Dendritic cell treated with granulocyte-macrophage colony-stimulating factor and Interleukin-4, amounts not matched to agents 40 ng/mL and 50 ng/mL, for 4 days (primary cell): ENCODE measurements at regions not wholly inside any gene's neighbourhood (a gene's known extent, or its start where the extent isn't known, plus 50 kb on each side); places are given as distances from the start of the nearest gene placed in this dataset.

Experiments
- H3K27ac Mint-ChIP-seq: one replicate; pipeline ENCODE4 v1.8.0; 2022; ENCODE audit warnings: mild to moderate bottlenecking, mixed read lengths
- H3K27me3 Mint-ChIP-seq: one replicate; pipeline ENCODE4 v1.8.0; 2022; ENCODE audit warnings: mild to moderate bottlenecking, mixed read lengths
- H3K36me3 Mint-ChIP-seq: one replicate; pipeline ENCODE4 v1.8.0; 2022; ENCODE audit warnings: low read depth, mixed read lengths
- H3K4me1 Mint-ChIP-seq: one replicate; pipeline ENCODE4 v1.8.0; 2022; ENCODE audit warnings: low read depth, mixed read lengths
- H3K4me3 Mint-ChIP-seq: one replicate; pipeline ENCODE4 v1.8.0; 2022; ENCODE audit warnings: mild to moderate bottlenecking, moderate library complexity, mixed read lengths
- H3K9me3 Mint-ChIP-seq: one replicate; pipeline ENCODE4 v1.8.0; 2022; ENCODE audit warnings: mixed read lengths
- intact Hi-C: fragments of 100-400 bp; cut with micrococcal nuclease; formaldehyde crosslinking; loops from one replicate; pipeline ENCODE4 v1.15.0; 2022

DNA sequence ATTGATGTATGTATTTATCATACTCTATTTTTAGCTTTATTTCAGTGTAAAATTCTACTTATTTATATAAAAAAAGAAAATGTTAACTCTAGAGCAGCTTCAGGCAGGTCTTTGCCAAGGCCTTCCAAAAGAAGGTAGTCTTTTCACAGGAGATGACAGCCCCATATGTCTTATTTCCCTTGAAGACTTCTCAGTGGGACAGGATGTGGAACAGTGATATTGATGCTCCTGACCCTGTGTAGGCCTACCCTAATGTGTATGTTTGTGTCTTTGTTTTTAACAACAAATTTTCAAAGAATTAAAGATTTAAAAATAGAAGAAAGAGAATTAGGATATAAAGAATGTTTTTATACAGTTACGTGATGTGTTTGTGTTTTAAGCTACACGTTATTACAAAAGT is 1593.6 kb downstream of the AMY1C start:
- H3K27me3 Mint-ChIP-seq = no peaks in the 10 kb centered on the region
- no peak overlapping the region for H3K4me3 Mint-ChIP-seq
- H3K27ac Mint-ChIP-seq = no peak overlapping the region
- H3K36me3 Mint-ChIP-seq = no peaks in the 10 kb centered on the region
- intact Hi-C loops = no loop called here
- H3K9me3 Mint-ChIP-seq = peaks cover 24% of the 10 kb centered on the region
- H3K4me1 Mint-ChIP-seq = no peaks in the 10 kb centered on the region

DNA sequence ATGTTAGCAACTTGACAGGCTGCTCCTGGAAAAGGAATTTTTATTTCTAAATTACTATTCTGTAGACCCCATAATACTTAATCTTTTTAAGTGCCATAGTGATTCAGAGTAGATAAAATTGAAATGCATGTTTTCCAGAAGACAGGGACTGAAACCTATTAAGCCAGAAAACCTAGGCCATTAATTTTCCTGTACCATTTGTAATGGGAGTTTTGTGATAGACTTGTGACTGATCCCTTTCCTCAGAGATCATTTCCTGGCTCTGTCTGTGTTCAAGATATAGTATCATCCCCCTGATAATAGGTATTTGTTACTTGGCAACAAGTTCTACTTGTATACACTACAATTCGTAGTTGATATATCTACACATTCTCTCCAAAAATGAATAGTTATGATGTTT is 1609.8 kb downstream of the AMY1C start:
- Mint-ChIP-seq H3K27me3 (no peaks in the 10 kb centered on the region), H3K4me1 (no peaks in the 10 kb centered on the region), H3K4me3 (no peak overlapping the region), H3K9me3 (no peaks in the 10 kb centered on the region), H3K27ac (no peak overlapping the region), H3K36me3 (no peaks in the 10 kb centered on the region)
- intact Hi-C loops = no loop called here

DNA sequence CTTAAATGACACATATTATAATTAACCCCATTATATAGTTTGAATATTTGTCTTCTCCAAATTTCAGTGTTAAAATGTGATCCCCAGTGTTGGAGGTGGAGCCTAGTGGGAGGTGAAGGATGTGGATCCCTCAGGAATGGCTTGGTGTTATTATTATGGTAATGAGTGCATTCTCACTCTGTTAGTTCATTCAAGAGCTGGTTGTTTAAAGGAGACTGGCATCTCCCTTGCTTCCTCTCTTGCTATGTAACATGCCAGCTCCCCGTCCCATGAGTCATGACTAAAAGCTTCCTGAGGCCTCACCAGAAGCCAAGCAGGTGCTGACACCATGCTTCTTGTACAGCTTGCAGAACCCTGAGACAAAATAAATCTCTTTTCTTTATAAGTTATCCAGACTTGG is 1612.7 kb downstream of the AMY1C start:
- H3K27ac Mint-ChIP-seq = no peak overlapping the region

DNA sequence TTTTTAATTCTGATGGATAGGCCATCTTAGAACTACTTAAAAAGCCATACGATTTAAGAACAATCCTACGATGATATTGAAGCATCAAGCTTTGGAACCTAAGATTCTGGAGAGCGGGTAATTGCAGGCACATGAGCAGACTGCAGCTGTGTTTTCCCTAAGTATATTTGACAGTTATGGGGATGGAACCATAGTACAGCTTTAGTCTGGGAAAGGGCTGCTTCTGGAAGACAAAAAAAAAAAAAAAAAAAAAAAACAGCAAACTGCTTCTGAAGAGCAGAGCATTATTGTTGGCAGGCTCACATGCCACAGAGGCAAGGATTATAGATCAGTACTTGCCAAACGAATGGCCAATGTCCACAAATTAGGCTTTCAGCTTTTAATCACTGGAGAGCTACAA is 1618.7 kb downstream of the AMY1C start:
- no peak overlapping the region for H3K4me3 Mint-ChIP-seq
- H3K36me3 Mint-ChIP-seq = no peaks in the 10 kb centered on the region
- no peaks in the 10 kb centered on the region for H3K27me3 Mint-ChIP-seq
- intact Hi-C loops = no loop called here
- H3K4me1 Mint-ChIP-seq = no peaks in the 10 kb centered on the region
- no peaks in the 10 kb centered on the region for H3K9me3 Mint-ChIP-seq
- no peak overlapping the region for H3K27ac Mint-ChIP-seq

More for the DNA sequence above, 1612.7 kb downstream of the AMY1C start:
- H3K36me3 Mint-ChIP-seq = no peaks in the 10 kb centered on the region
- H3K9me3 Mint-ChIP-seq = no peaks in the 10 kb centered on the region
- no peak overlapping the region for H3K4me3 Mint-ChIP-seq
- no peaks in the 10 kb centered on the region for H3K27me3 Mint-ChIP-seq
- H3K4me1 Mint-ChIP-seq = no peaks in the 10 kb centered on the region
- intact Hi-C loops = no loop called here

DNA sequence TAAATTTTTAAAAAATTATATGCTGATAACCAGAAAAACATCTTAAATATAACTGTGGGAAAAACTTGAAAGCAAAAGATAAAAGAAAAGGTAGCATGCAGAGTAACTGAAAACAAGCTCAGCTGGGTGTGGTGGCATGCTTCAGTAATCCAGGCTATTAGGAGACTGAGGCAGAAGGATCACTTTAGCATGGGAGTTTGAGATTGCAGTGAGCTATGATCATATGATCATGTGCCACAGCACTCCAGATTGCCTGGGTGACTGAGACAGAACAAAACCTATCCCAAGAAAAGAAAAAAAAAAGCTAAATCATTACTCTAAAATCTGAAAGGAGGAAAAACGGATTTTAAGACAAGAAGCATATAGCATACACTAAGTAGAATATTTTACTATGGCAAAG is 1624.0 kb downstream of the AMY1C start:
- intact Hi-C loops = no loop called here
- Mint-ChIP-seq H3K9me3 (no peaks in the 10 kb centered on the region), H3K27me3 (no peaks in the 10 kb centered on the region)

DNA sequence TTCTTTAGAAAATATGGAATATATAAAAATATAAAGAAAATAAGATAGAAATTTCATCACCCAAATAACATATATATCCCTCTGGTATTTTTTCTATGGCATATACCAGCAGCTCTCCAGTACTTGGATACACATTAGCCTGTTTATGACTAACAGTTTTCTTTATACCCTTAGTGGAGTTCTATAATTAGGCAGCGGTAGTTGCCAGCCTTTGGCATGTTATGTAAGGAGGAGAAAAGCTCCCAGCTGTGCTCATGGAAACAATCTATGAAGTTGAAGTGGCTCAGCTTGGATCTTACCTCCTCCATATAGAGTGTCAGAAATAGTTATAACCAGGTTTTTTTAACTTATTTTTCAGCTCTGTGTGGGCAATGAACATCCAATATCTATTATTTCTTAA is 1636.8 kb downstream of the AMY1C start:
- Mint-ChIP-seq H3K27me3 (no peaks in the 10 kb centered on the region), H3K36me3 (no peaks in the 10 kb centered on the region), H3K4me1 (no peaks in the 10 kb centered on the region), H3K27ac (no peak overlapping the region), H3K9me3 (peaks cover 29% of the 10 kb centered on the region), H3K4me3 (no peak overlapping the region)
- intact Hi-C loops = no loop called here

More for the DNA sequence above, 1624.0 kb downstream of the AMY1C start:
- H3K4me1 Mint-ChIP-seq = no peaks in the 10 kb centered on the region
- H3K27ac Mint-ChIP-seq = no peak overlapping the region
- H3K4me3 Mint-ChIP-seq = no peak overlapping the region
- H3K36me3 Mint-ChIP-seq = no peaks in the 10 kb centered on the region

DNA sequence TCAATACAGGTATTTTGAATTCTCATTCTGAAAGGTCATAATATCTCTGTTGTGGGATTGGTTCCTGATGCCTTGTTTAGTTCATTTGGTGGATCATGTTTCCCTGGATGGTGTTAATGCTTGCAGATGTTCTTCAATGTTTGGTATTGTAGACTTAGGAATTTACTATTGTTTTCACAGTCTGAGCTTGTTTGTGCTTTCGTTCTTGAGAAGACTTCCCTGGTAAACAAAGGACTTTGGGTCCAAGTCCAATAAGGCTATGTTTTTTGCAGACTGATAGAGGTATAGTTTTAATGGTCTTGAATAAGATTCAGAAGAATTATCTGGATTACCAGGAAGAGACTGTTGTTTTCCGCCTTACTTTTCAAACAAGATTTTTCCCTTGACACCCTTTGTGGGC is 1646.3 kb downstream of the AMY1C start:
- no peak overlapping the region for H3K27ac Mint-ChIP-seq
- H3K4me3 Mint-ChIP-seq = no peak overlapping the region
- intact Hi-C loops = no loop called here
- peaks cover 25% of the 10 kb centered on the region for H3K9me3 Mint-ChIP-seq
- H3K4me1 Mint-ChIP-seq = no peaks in the 10 kb centered on the region
- H3K36me3 Mint-ChIP-seq = no peaks in the 10 kb centered on the region
- no peaks in the 10 kb centered on the region for H3K27me3 Mint-ChIP-seq

DNA sequence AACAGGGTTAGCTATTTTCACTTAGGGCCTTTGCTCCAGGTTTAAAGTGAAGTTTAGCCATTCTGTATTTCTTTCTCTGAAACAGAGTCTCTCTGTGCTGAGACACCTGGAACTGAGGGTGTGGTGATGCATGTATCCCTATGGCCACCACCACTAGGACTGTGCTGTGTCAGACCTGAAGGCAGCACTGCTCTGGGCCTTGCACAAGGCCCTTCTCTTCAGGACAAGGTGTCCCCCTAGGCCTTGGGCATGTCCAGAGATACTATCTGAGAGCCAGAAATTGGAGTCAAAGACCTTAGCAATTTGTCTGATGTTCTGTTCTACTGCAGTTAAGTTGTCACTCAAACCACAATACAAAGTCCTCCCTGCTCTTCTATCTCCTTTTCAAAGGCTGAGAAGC is 1649.2 kb downstream of the AMY1C start:
- H3K4me1 Mint-ChIP-seq = no peaks in the 10 kb centered on the region
- H3K27ac Mint-ChIP-seq = no peak overlapping the region
- H3K9me3 Mint-ChIP-seq = peaks cover 25% of the 10 kb centered on the region
- no peaks in the 10 kb centered on the region for H3K36me3 Mint-ChIP-seq
- intact Hi-C loops = no loop called here
- no peak overlapping the region for H3K4me3 Mint-ChIP-seq
- H3K27me3 Mint-ChIP-seq = no peaks in the 10 kb centered on the region

DNA sequence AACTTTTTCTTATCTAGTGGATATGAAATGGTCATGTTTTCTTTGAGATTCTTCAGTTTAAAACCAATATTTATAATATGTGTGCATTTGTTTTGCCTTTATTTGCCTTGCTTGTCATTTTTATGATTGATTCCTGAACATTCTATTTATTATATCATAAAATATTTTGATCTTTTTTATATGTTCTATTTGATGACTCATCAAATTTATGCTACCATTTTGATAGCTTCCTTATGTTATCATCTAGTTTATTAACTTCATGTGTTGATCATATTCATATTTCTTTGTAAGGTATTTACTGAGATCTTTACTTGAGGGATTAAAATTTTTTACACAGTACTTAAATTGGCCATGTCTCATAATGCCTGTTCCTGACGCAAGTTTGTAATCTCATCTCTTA is 1650.0 kb downstream of the AMY1C start:
- Mint-ChIP-seq H3K27ac (no peak overlapping the region), H3K27me3 (no peaks in the 10 kb centered on the region), H3K36me3 (no peaks in the 10 kb centered on the region), H3K4me1 (no peaks in the 10 kb centered on the region), H3K9me3 (peaks cover 20% of the 10 kb centered on the region), H3K4me3 (no peak overlapping the region)
- intact Hi-C loops = no loop called here

DNA sequence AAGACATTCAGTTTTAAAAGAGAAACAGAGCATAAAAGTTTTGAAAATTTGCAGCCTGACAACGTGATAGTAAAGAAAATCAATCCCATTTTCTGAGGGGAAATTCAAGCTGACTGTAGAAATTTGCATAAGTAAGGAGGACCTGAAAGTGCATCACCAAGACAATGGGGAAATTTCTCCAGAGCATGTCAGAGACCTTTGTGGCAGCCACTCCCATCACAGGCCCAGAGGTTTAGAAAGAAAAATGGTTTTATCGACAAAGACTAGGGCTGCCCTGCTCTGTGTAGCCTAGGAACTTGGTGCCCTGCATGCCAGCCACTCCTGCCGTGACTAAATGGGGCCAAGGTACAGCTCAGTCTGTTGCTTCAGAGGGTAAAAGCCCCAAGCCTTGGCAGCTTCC is 1640.2 kb upstream of the PRMT6 start:
- Mint-ChIP-seq H3K9me3 (peaks cover 28% of the 10 kb centered on the region), H3K4me1 (no peaks in the 10 kb centered on the region), H3K4me3 (no peak overlapping the region), H3K36me3 (no peaks in the 10 kb centered on the region), H3K27me3 (no peaks in the 10 kb centered on the region), H3K27ac (no peak overlapping the region)
- intact Hi-C loops = no loop called here

DNA sequence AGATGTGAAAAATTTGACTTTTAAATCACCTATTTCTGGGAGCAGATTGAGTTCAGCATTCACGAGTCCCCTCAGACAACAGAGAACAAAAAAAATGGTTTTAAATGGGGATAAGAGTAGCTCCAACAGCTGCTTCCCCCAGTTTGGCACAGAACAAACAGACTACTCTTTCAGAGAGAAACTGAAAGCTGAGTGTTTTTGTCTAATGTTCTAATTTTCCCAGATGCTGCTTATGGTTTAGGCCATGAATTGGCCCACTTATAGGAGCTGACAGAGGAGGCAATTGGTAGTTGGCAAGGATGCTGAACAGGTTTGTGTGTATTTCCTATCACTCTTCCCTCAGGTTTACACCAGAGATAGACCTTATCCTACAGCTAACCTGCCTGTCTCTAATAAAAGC is 1637.4 kb upstream of the PRMT6 start:
- Mint-ChIP-seq H3K4me3 (no peak overlapping the region), H3K27me3 (no peaks in the 10 kb centered on the region), H3K4me1 (no peaks in the 10 kb centered on the region), H3K36me3 (no peaks in the 10 kb centered on the region), H3K9me3 (peaks cover 28% of the 10 kb centered on the region), H3K27ac (no peak overlapping the region)
- intact Hi-C loops = no loop called here

DNA sequence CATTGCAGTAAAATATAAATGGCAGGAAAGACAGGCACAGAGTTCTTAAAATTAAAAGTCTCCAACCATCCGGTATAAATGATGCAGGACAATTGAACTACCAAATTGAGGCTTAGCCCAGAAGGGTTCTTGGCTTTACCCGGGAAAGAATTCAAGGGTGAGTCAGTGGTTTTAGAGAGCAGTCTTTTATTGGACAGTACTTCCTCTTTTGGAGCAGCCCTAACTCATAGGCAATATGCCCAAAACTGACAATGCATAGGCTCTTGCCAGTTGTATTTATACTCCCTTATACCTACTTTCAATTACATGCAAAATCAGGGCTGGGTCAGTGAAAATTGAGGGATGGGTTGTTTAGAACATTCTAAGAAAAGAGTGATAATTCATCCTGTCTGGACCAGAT is 1628.9 kb upstream of the PRMT6 start:
- Mint-ChIP-seq H3K9me3 (no peaks in the 10 kb centered on the region), H3K27me3 (no peaks in the 10 kb centered on the region), H3K36me3 (no peaks in the 10 kb centered on the region), H3K4me1 (no peaks in the 10 kb centered on the region), H3K27ac (no peak overlapping the region), H3K4me3 (no peak overlapping the region)
- intact Hi-C loops = no loop called here

DNA sequence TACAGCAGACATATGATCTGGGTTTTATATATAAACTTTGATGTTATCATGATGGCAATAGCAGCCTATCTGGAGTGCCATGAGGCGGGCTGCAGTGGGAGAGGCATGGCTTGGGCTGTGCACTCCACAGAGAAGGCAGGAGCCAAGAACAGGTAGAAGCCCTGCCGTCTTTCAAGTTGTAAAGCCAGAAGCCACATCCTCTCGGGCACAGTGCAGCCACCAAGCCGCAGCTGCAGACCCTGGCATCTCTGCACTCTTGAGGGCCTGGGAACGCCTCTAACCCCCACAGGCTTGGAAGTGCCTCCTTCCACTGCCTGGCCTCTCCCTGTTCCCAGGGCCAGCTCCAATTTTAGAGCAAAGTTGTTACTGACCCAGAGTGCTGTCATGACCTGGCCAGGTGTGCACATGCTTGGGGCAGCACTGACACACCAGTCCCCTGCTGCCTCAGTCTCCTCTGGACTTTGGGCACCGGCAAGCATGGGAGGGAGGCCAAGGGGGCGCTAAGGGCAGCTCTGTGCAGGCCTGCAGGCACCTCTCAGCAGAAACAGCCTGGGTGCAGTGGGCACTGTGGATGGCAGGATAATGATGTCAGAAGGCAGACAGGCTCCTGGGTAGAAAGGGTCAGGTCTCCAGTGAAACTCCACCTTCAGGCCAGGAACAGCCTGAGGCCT is 1619.8 kb upstream of the PRMT6 start:
- Mint-ChIP-seq H3K9me3 (peaks cover 26% of the 10 kb centered on the region), H3K4me3 (no peak overlapping the region), H3K36me3 (no peaks in the 10 kb centered on the region), H3K27ac (no peak overlapping the region), H3K27me3 (no peaks in the 10 kb centered on the region), H3K4me1 (no peaks in the 10 kb centered on the region)
- intact Hi-C loops = no loop called here

DNA sequence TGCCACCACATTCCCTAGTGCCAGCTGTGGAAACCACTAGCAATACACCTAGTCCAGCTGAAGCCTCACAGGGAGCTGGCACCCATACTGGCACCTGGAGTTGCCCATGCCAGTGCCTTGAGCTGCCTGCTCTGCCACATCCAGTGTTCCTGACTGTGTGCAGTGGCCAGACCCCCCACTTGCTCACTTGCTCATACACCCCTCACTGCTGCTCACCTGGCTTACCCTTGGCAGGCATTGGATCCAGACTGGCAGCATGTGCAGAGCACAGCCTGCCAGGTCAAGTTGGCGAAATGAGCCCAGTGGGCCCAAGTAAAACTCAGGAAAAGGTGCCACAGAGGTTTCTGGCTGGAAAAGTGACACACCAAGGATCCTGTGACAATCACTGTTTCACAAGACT is 1618.6 kb upstream of the PRMT6 start:
- H3K9me3 Mint-ChIP-seq = peaks cover 26% of the 10 kb centered on the region
- intact Hi-C loops = no loop called here
- H3K27me3 Mint-ChIP-seq = no peaks in the 10 kb centered on the region
- no peak overlapping the region for H3K4me3 Mint-ChIP-seq
- no peaks in the 10 kb centered on the region for H3K4me1 Mint-ChIP-seq
- H3K27ac Mint-ChIP-seq = no peak overlapping the region
- no peaks in the 10 kb centered on the region for H3K36me3 Mint-ChIP-seq

DNA sequence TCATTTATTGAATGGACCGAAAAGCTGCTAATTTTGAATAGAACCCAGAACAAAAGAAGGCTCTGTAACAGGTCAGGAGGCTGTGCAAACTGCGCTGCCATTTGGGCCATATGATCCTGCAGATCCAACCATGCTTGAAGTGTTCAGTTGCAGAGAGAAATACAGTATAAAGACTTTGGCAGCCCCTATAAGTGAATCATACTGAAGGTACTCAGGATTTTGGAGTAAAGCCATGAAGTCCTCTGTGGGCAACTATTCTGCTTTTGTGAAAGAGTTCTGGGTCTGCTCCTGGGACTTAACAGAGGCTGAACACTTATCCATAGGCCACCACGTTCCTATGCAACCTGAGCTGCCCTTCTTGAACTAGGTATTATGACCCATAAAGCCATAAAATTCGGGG is 1613.6 kb upstream of the PRMT6 start:
- Mint-ChIP-seq H3K4me3 (no peak overlapping the region), H3K27me3 (no peaks in the 10 kb centered on the region), H3K4me1 (no peaks in the 10 kb centered on the region), H3K36me3 (no peaks in the 10 kb centered on the region), H3K27ac (no peak overlapping the region), H3K9me3 (peaks cover 28% of the 10 kb centered on the region)
- intact Hi-C loops = no loop called here
